PC-9 (cell line): ENCODE measurements at regions not wholly inside any gene's neighbourhood (a gene's known extent, or its start where the extent isn't known, plus 50 kb on each side); places are given as distances from the start of the nearest gene placed in this dataset.

Experiments
- BruUV-seq: library from RNA; stranded (reverse); fragments of 400-500 nt; replicated peaks from 2 replicates; lab custom pipeline; 2021; lab: Mats Ljungman, UMichigan
- CTCF ChIA-PET: fragments of 300-600 bp; sonication (Branson Sonifier 250); formaldehyde crosslinking; loops from one replicate; lab custom pipeline; 2022; ENCODE audit warnings: antibody characterized with exemption; lab: Charles Lee
- POLR2A ChIA-PET: fragments of 300-600 bp; sonication (Branson Sonifier 250); formaldehyde crosslinking; loops from one replicate; lab custom pipeline; 2022; ENCODE audit warnings: antibody characterized with exemption; ENCODE audit not compliant: unreplicated experiment; lab: Charles Lee
- DNase-seq, 2 experiments: peaks; one replicate each; pipeline versions ENCODE4 v3.0.0 to v3.0.0-alpha.2; 2015 to 2022; ENCODE audit warnings: mixed read lengths in 1 of 2
- H2AFZ ChIP-seq: fragments of 200-600 bp; sonication (generic); 2 replicates; pipeline ENCODE4 v1.8.1; 2017; ENCODE audit warnings: antibody characterized with exemption
- H3F3A ChIP-seq: fragments of 200-600 bp; sonication (generic); 2 replicates; pipeline ENCODE4 v1.8.1; 2017; ENCODE audit warnings: antibody characterized with exemption, mild to moderate bottlenecking, low read depth; ENCODE audit not compliant: insufficient read depth
- H3K27ac ChIP-seq: fragments of 200-600 bp; sonication (generic); 2 replicates; pipeline ENCODE4 v1.6.1; 2016; ENCODE audit warnings: mixed run types
- H3K27me3 ChIP-seq: fragments of 200-600 bp; sonication (generic); 2 replicates; pipeline ENCODE4 v1.6.1; 2016; ENCODE audit warnings: low read depth, mixed run types; ENCODE audit not compliant: insufficient read depth
- H3K36me3 ChIP-seq: fragments of 200-600 bp; sonication (generic); 2 replicates; pipeline ENCODE4 v1.6.1; 2016; ENCODE audit warnings: low read depth, mixed run types
- H3K4me1 ChIP-seq: fragments of 200-600 bp; sonication (generic); replicated peaks from 2 replicates; pipeline ENCODE4 v1.6.1; 2016; ENCODE audit warnings: mixed run types; ENCODE audit not compliant: insufficient read depth
- H3K4me2 ChIP-seq: fragments of 200-600 bp; sonication (generic); 2 replicates; pipeline ENCODE4 v1.6.1; 2017; ENCODE audit warnings: mixed run types
- H3K4me3 ChIP-seq: fragments of 200-600 bp; sonication (generic); 2 replicates; pipeline ENCODE4 v1.6.1; 2016; ENCODE audit warnings: mixed run types
- H3K79me2 ChIP-seq: fragments of 200-600 bp; sonication (generic); 2 replicates; pipeline ENCODE4 v1.6.1; 2017; ENCODE audit warnings: low read depth, mixed run types
- H3K9me2 ChIP-seq: fragments of 200-600 bp; sonication (generic); 2 replicates; pipeline ENCODE4 v1.8.1; 2017; ENCODE audit warnings: mild to moderate bottlenecking; ENCODE audit not compliant: insufficient read depth
- H3K9me3 ChIP-seq: fragments of 200-600 bp; sonication (generic); 2 replicates; pipeline ENCODE4 v1.8.1; 2016; ENCODE audit warnings: low read depth; ENCODE audit not compliant: insufficient read depth
- H4K20me1 ChIP-seq: fragments of 200-600 bp; sonication (generic); 2 replicates; pipeline ENCODE4 v1.8.1; 2017; ENCODE audit not compliant: insufficient read depth
- EZH2 ChIP-seq: fragments of 200-600 bp; sonication (generic); IDR thresholded peaks from 2 replicates; pipeline ENCODE4 v1.8.0; 2017; ENCODE audit warnings: antibody characterized with exemption, low read depth
- intact Hi-C: fragments of 100-400 bp; cut with micrococcal nuclease; formaldehyde crosslinking; loops from one replicate; pipeline ENCODE4 v1.10.0; 2022; ENCODE audit not compliant: unreplicated experiment
- TF ChIP-seq, protein P1 (sequence below): fragments of 200-600 bp; sonication (generic); conservative IDR thresholded peaks from 2 replicates; pipeline ENCODE4 v1.6.1; 2017; ENCODE audit warnings: mixed run types, antibody characterized with exemption, mild to moderate bottlenecking, moderate library complexity

DNA sequence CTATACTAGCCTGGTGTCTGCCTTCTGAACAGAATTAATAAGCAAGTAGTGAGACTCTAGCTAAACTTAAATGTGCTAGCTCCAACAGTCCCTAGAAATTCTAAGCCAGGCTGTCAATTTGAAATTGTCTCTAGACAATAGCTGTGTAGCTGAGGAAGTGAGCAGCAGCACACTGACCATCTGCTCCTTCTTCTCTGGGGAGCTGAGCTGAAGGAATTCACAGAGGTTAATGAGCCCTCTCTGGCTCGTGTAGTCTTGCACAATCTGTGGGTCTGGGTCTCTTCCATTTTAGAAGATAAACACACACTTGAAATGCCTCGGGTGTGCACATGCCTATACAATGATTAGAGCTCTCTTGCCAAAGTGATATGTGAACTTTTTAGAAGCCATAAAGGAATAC, 63.5 kb upstream of the BARX1 start:
- H3K4me2 ChIP-seq = no peak overlapping the region
- TF ChIP-seq, protein P1, sequence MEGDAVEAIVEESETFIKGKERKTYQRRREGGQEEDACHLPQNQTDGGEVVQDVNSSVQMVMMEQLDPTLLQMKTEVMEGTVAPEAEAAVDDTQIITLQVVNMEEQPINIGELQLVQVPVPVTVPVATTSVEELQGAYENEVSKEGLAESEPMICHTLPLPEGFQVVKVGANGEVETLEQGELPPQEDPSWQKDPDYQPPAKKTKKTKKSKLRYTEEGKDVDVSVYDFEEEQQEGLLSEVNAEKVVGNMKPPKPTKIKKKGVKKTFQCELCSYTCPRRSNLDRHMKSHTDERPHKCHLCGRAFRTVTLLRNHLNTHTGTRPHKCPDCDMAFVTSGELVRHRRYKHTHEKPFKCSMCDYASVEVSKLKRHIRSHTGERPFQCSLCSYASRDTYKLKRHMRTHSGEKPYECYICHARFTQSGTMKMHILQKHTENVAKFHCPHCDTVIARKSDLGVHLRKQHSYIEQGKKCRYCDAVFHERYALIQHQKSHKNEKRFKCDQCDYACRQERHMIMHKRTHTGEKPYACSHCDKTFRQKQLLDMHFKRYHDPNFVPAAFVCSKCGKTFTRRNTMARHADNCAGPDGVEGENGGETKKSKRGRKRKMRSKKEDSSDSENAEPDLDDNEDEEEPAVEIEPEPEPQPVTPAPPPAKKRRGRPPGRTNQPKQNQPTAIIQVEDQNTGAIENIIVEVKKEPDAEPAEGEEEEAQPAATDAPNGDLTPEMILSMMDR = no peak
- no peak for TF ChIP-seq EZH2
- intact Hi-C loops = no loop called here
- ChIA-PET POLR2A (no interaction called here), CTCF (interaction anchor here (1.2 kb wide), 1 partner anchor 195 kb away, joined by 4 read pairs; no protein-coding TSS in a partner anchor)
- H3K79me2 ChIP-seq = no peaks in the 10 kb centered on the region
- H3K27ac ChIP-seq = no peak overlapping the region
- no peak for DNase-seq
- no peaks in the 10 kb centered on the region for H3K9me2 ChIP-seq
- no peaks in the 10 kb centered on the region for H3K36me3 ChIP-seq
- no peaks in the 10 kb centered on the region for H4K20me1 ChIP-seq
- no peaks in the 10 kb centered on the region for H3K27me3 ChIP-seq
- no TSS peak for BruUV-seq
- no peak overlapping the region for H3K4me3 ChIP-seq
- H3K4me1 ChIP-seq = no peaks in the 10 kb centered on the region
- peaks cover 7% of the 10 kb centered on the region; the same call in 1 of the 2 replicates for H3K9me3 ChIP-seq
- no peaks in the 10 kb centered on the region for H3F3A ChIP-seq
- no peak overlapping the region for H2AFZ ChIP-seq

DNA sequence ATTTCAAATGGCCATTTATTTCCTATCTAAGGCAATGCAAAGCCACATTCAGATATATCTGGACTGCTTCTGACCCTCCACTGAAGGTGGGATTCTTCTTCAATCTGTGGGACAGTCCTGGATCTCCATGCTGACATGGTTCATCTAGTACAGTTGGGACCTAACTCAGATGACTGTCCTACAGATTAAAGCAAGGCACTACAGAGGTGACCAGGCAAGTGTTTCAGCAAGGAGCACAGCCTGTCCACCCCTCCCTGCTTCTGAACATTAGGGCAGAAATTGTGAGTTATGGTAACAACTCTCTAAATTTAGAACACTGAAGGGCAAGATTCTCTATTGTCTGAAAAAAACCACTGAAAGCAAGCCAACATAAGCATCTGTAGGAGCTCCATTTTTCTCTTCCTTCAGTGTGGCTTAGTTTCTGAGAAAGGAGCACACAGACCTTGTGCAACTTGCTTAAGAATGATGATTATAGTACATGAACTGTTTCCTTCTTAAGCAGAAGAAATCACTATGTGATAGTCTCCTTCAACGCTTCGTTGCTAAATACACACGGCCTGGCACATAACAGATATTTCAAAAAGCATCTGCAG, 62.9 kb upstream of the BARX1 start:
- Histone ChIP-seq H3K27ac (no peak overlapping the region), H4K20me1 (no peaks in the 10 kb centered on the region), H3K27me3 (no peaks in the 10 kb centered on the region), H3K4me2 (no peak overlapping the region), H3K4me1 (no peaks in the 10 kb centered on the region), H3F3A (no peaks in the 10 kb centered on the region), H3K4me3 (no peak overlapping the region), H3K36me3 (no peaks in the 10 kb centered on the region), H3K79me2 (no peaks in the 10 kb centered on the region), H2AFZ (no peak overlapping the region), H3K9me3 (peaks cover 7% of the 10 kb centered on the region; the same call in 1 of the 2 replicates), H3K9me2 (no peaks in the 10 kb centered on the region)
- ChIA-PET POLR2A (no interaction called here), CTCF (interaction anchor here (1.2 kb wide), 1 partner anchor 195 kb away, joined by 4 read pairs; no protein-coding TSS in a partner anchor)
- TF ChIP-seq, protein P1 = no peak
- TF ChIP-seq EZH2 = no peak
- intact Hi-C loops = no loop called here
- no TSS peak for BruUV-seq
- no peak for DNase-seq

DNA sequence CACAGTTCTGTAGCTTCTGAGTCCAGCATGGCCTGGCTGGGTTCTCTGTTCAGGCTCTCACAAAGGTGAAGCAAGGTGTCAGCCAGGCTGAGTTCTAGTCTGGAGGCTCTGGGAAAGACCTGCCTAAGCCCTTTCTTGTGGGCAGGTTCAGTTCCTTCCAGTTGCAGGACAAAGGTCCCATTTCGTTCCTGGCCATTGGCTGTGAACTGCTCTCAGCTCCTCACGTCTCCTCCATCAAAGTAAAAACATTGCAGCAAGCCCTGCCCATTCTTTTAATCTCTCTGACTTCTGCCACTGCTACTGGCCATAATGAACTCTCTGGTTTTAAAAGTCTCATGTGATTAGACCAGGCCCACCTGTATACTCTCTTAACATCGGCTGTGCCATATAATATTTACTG, 61.6 kb upstream of the BARX1 start:
- TF ChIP-seq, protein P1 = no peak
- no peak for TF ChIP-seq EZH2
- H3K79me2 ChIP-seq = no peaks in the 10 kb centered on the region
- no peaks in the 10 kb centered on the region for H4K20me1 ChIP-seq
- intact Hi-C loops = no loop called here
- H3K4me2 ChIP-seq = no peak overlapping the region
- no peak overlapping the region for H3K27ac ChIP-seq
- H2AFZ ChIP-seq = no peak overlapping the region
- no peak for DNase-seq
- BruUV-seq = no TSS peak
- H3K9me3 ChIP-seq = peaks cover 7% of the 10 kb centered on the region; the same call in 1 of the 2 replicates
- ChIA-PET POLR2A (no interaction called here), CTCF (no interaction called here)
- no peaks in the 10 kb centered on the region for H3K27me3 ChIP-seq
- no peaks in the 10 kb centered on the region for H3K4me1 ChIP-seq
- no peaks in the 10 kb centered on the region for H3F3A ChIP-seq
- H3K4me3 ChIP-seq = no peak overlapping the region
- no peaks in the 10 kb centered on the region for H3K36me3 ChIP-seq
- H3K9me2 ChIP-seq = no peaks in the 10 kb centered on the region
